GM19351 (cell line): ENCODE measurements at regions not wholly inside any gene's neighbourhood (a gene's known extent, or its start where the extent isn't known, plus 50 kb on each side); places are given as distances from the start of the nearest gene placed in this dataset.
A peak's percentile ranks its signal among the peaks of the same experiment; 100 is the strongest.
"Not testable (repeated sequence)": the region's sequence is repeated elsewhere in the genome, so short reads cannot be mapped to it uniquely, and the experiment has no call there.

ENCODE experiments used
- ATAC-seq: cut with Tn5 transposase; IDR thresholded peaks from one replicate; pipeline ENCODE4 v1.9.1; 2021; ENCODE audit warnings: mild to moderate bottlenecking, moderate library complexity; ENCODE audit not compliant: unreplicated experiment

- peak; percentile 100 for ATAC-seq
Measured at GRCh38 chr9:117936185-117937130, 232.3 kb downstream of the TLR4 start.

GRCh38 chr9:117938086-117938485 is 233.9 kb downstream of the TLR4 start:
- ATAC-seq: no peak

GRCh38 chr9:117938896-117939295 is 234.7 kb downstream of the TLR4 start:
- no peak for ATAC-seq

GRCh38 chr9:117944750-117945149 is 240.5 kb downstream of the TLR4 start:
- ATAC-seq: not testable (repeated sequence)

DNA sequence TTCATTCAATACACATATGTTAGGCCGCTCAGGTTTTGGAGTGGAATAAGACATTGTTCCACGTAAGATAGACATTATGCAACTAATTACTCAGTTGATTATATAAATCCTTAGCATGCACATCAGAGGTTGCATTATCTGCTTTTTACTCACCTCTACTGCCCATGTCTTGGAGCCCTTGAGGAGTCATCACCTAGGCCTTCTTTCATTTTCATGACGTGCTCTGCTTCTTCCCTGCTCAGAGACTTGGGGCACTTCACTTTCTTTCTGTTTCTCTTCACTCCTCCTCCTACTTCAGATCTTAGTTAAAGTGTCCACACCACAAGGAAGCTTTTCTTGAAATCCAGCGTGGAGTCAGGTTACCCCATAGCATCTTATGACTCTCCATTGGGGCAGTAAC is 241.1 kb downstream of the TLR4 start:
- ATAC-seq: peak; percentile 78

DNA sequence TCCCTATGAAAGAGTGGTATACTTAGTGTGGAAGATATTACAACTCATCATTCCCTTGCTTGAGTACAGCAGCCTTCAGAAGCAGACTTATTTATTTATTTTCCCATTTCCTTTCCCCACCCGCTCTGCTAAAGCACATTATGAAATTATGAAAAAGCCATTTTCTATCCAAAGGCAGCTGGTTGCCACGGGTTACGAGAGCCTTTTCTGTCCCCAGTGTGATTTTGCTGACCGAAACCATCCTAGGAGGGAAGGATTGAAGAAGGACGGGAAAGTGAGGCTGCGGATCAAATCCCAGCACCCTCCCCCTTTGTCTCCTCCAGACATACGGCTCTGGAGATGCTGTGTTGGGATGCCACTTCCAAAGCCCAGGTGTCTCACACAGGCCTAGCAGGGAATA is 246.9 kb downstream of the TLR4 start:
- ATAC-seq: no peak

- no peak for ATAC-seq
Measured at GRCh38 chr9:117952581-117952980, 248.4 kb downstream of the TLR4 start.

- no peak for ATAC-seq
Measured at GRCh38 chr9:117957267-117957666, 253.1 kb downstream of the TLR4 start.

DNA sequence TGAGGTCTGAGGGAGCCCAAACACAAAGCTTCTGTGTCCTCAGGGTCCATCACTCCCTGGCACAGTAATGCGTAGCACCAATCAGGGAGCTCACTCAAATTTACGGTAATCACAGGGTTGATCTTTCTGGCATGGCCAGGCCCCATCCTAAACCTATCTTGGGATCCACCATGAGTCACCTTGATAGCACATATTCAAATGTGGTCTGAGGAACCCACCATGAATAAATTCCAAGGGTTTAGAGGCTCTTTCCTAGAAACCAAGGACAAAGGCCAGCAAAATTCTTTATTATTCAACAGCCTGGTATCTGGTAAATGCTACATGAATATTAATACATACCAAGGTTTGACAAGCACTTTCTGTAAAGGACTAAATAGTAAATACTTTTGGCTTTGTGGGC is 254.5 kb downstream of the TLR4 start:
- no peak for ATAC-seq

- ATAC-seq: no peak
Measured at GRCh38 chr9:117963493-117964090, 259.4 kb downstream of the TLR4 start.

DNA sequence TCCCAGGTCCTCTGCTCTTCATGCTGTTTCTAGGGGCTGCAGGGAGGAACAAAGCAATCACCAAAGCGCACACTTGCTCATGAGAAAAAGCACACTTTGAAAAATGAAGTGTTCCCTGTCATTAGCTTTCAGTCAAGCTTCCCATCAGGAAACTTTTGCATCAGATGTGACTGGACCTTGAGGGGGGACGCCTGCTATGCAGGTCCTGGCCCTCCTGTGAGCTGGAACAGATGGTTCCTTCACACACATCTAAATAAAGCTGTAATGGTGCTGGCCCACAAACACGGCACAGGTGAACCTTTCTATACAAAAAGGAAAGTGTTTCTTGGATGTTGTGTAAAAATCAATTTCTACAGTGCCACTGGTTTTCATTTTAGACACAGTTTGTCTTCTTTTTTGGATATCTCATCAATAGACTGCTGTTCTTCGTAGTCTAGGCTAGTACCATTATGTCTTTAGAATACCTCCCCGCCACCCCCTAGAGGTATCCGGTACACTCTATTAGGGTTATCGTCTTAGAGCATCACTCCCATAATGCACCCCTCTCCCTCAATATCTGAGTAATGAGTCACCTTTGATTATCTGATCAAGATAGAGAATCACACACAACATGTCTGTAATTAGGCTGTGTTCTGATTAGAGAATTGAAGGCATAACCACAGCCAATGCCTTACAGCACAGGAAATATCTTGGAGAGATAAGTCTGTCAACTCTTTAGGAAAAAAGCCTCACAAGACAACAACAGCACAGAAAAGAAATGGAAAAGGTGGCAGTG is 266.3 kb downstream of the TLR4 start:
- no peak for ATAC-seq

GRCh38 chr9:117974108-117974507 is 269.9 kb downstream of the TLR4 start:
- ATAC-seq: no peak

DNA sequence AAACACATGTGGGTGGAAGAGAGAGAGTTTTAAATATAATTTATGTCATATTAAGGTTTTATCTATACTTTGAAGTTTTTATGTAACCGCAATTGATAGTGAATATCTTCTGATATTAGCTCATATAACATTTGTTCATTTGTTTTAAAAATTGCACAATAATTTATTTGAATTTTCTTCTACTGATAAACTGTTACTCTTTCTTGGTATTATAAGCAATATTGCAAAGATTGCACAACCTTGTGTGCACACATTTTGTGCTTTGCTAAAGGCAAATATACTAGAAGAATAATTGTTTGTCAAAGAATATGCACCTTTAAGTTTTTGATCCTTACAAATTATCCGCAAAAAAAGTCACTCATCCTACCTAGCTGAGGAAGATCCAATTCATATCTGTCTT is 275.7 kb downstream of the TLR4 start:
- no peak for ATAC-seq

DNA sequence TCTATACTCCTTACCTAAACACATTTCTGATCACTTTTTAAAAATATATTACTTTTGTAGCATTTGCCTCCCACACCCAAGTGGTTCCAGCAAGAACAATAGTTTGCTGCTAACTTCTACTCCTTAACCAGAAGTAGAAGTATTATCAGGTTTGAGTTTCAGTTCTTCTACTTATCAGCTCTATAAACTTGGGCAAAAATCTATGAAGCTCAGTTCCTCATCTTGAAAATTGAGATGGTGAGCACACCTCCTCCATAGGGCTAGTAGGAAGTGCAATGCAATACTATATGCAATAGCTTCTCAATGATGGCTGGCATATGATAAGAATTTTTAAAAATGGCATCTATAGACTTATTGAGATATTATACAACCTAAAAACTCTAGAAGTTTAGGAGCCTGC is 283.7 kb downstream of the TLR4 start:
- no peak for ATAC-seq

- ATAC-seq: no peak
Measured at GRCh38 chr9:117992006-117992405, 287.8 kb downstream of the TLR4 start.

GRCh38 chr9:118000581-118000980 is 296.4 kb downstream of the TLR4 start:
- ATAC-seq: no peak

GRCh38 chr9:118003240-118003639 is 299.0 kb downstream of the TLR4 start:
- ATAC-seq: no peak

GRCh38 chr9:118008246-118008645 is 304.0 kb downstream of the TLR4 start:
- no peak for ATAC-seq

- ATAC-seq: no peak
Measured at GRCh38 chr9:118009614-118010013, 305.4 kb downstream of the TLR4 start.

DNA sequence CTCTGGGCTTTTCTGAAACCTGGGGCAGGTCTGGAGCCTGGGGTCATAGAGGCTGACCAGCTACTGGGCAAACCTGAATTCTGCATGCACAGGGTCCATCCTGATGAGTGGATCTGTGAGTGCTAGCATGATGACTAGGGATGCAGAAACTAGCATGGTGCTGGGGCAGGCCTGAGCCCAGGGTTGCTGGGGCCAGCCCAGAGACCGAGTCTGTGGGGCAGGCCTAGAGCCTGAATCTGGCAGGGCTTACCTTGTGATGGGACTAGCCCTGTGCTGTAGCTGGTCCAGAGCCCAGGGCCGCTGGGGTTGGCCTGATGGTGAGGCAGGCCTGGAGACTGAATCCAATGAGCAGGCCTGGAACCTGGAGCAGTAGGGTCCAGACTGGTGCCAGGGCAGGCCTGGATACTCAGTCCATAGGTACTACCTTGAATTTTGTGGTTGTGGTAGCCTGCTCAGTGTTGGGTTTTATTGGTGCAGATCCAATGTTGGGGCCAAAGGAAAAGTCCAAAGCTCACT is 313.5 kb downstream of the TLR4 start:
- no peak for ATAC-seq

- ATAC-seq: no peak
Measured at GRCh38 chr9:118023644-118024043, 319.4 kb downstream of the TLR4 start.
